ENCODE measurements at regions not wholly inside any gene's neighbourhood (a gene's known extent, or its start where the extent isn't known, plus 50 kb on each side); places are given as distances from the start of the nearest gene placed in this dataset.

- no peaks in the 10 kb centered on the region for H3K4me1 ChIP-seq
- no peaks in the 10 kb centered on the region for H3K9me3 ChIP-seq
- H3K36me3 Mint-ChIP-seq (ENCODE audit: insufficient read depth, unreplicated experiment): no peaks in the 10 kb centered on the region
- H3K4me3 ChIP-seq (ENCODE audit: low read depth, low read length): no peak overlapping the region
- no peaks in the 10 kb centered on the region for H3K36me3 ChIP-seq (ENCODE audit: control insufficient read depth, insufficient read depth, low read length)
- peak; percentile 13 to 32 for DNase-seq
- H3K4me3 Mint-ChIP-seq (ENCODE audit: unreplicated experiment): no peak overlapping the region
- no peaks in the 10 kb centered on the region for H3K9me3 Mint-ChIP-seq (ENCODE audit: unreplicated experiment)
- H3K27me3 ChIP-seq (replicated peaks; ENCODE audit: control insufficient read depth, insufficient read depth, low read length): no peaks in the 10 kb centered on the region
- BruUV-seq (replicated peaks): no TSS peak
- intact Hi-C loops (cut with micrococcal nuclease; ENCODE audit: unreplicated experiment): no loop called here
- CTCF ChIA-PET: no interaction called here
- no peak overlapping the region for H3K27ac Mint-ChIP-seq (ENCODE audit: unreplicated experiment)
- peaks cover 10% of the 10 kb centered on the region for H3K4me1 Mint-ChIP-seq (ENCODE audit: low read depth, unreplicated experiment)
- no peak for TF ChIP-seq CTCF (IDR thresholded peaks at IDR 0.05; ENCODE audit: insufficient read depth in 1 of 2, low read depth in 1 of 2, low read length in 1 of 2, severe bottlenecking in 1 of 2, unreplicated experiment in 1 of 2)
- POLR2A ChIA-PET: no interaction called here
- H3K27me3 Mint-ChIP-seq (ENCODE audit: insufficient read depth, unreplicated experiment): no peaks in the 10 kb centered on the region
Measured at GRCh38 chr4:57607566-57608180, 497.5 kb upstream of the IGFBP7 start.

GRCh38 chr4:57605376-57605775, 495.2 kb upstream of the IGFBP7 start:
- no peaks in the 10 kb centered on the region for H3K27me3 ChIP-seq (replicated peaks; ENCODE audit: control insufficient read depth, insufficient read depth, low read length)
- H3K4me3 ChIP-seq (ENCODE audit: low read depth, low read length): no peak overlapping the region
- no peaks in the 10 kb centered on the region for H3K36me3 Mint-ChIP-seq (ENCODE audit: insufficient read depth, unreplicated experiment)
- H3K27ac Mint-ChIP-seq (ENCODE audit: unreplicated experiment): no peak overlapping the region
- no peaks in the 10 kb centered on the region for H3K27me3 Mint-ChIP-seq (ENCODE audit: insufficient read depth, unreplicated experiment)
- POLR2A ChIA-PET: no interaction called here
- peaks cover 10% of the 10 kb centered on the region for H3K4me1 Mint-ChIP-seq (ENCODE audit: low read depth, unreplicated experiment)
- TF ChIP-seq CTCF (IDR thresholded peaks at IDR 0.05; ENCODE audit: insufficient read depth in 1 of 2, low read depth in 1 of 2, low read length in 1 of 2, severe bottlenecking in 1 of 2, unreplicated experiment in 1 of 2): no peak
- CTCF ChIA-PET: no interaction called here
- intact Hi-C loops (cut with micrococcal nuclease; ENCODE audit: unreplicated experiment): no loop called here
- no peaks in the 10 kb centered on the region for H3K9me3 Mint-ChIP-seq (ENCODE audit: unreplicated experiment)
- no peaks in the 10 kb centered on the region for H3K36me3 ChIP-seq (ENCODE audit: control insufficient read depth, insufficient read depth, low read length)
- no peaks in the 10 kb centered on the region for H3K9me3 ChIP-seq
- BruUV-seq (replicated peaks): no TSS peak
- no peaks in the 10 kb centered on the region for H3K4me1 ChIP-seq
- no peak overlapping the region for H3K4me3 Mint-ChIP-seq (ENCODE audit: unreplicated experiment)
- no peak for DNase-seq

DNA sequence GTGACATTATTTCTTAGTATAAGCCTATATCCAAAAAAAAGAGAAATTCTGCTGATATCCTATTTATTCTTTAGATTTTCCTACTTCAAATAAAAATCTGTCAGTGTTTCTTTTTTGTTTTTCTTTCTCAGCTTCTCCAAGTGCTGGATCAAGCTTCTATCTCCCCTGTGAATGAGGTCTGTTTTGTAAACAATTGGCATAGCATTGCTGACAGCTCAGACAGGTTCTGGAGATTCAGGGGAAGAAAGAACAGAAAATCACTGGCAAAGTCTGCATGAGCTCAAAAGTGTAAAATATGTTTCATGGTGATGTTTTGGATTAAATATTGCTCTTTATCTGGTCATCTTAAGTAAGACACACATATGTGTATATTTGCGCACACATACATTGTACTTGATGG, 492.0 kb upstream of the IGFBP7 start:
- TF ChIP-seq CTCF (IDR thresholded peaks at IDR 0.05; ENCODE audit: insufficient read depth in 1 of 2, low read depth in 1 of 2, low read length in 1 of 2, severe bottlenecking in 1 of 2, unreplicated experiment in 1 of 2): no peak
- no peaks in the 10 kb centered on the region for H3K27me3 ChIP-seq (replicated peaks; ENCODE audit: control insufficient read depth, insufficient read depth, low read length)
- H3K36me3 ChIP-seq (ENCODE audit: control insufficient read depth, insufficient read depth, low read length): no peaks in the 10 kb centered on the region
- Mint-ChIP-seq H3K27ac (ENCODE audit: unreplicated experiment) (no peak overlapping the region), H3K4me3 (ENCODE audit: unreplicated experiment) (no peak overlapping the region), H3K9me3 (ENCODE audit: unreplicated experiment) (no peaks in the 10 kb centered on the region), H3K4me1 (ENCODE audit: low read depth, unreplicated experiment) (no peaks in the 10 kb centered on the region), H3K27me3 (ENCODE audit: insufficient read depth, unreplicated experiment) (peaks cover 7% of the 10 kb centered on the region), H3K36me3 (ENCODE audit: insufficient read depth, unreplicated experiment) (no peaks in the 10 kb centered on the region)
- no peak overlapping the region for H3K4me3 ChIP-seq (ENCODE audit: low read depth, low read length)
- POLR2A ChIA-PET: no interaction called here
- no peaks in the 10 kb centered on the region for H3K4me1 ChIP-seq
- H3K9me3 ChIP-seq: no peaks in the 10 kb centered on the region
- no TSS peak for BruUV-seq (replicated peaks)
- no peak for DNase-seq
- intact Hi-C loops (cut with micrococcal nuclease; ENCODE audit: unreplicated experiment): no loop called here
- CTCF ChIA-PET: no interaction called here

Measured in Caco-2 (cell line).